H1 (cell line): ENCODE measurements at regions not wholly inside any gene's neighbourhood (a gene's known extent, or its start where the extent isn't known, plus 50 kb on each side); places are given as distances from the start of the nearest gene placed in this dataset.

Experiments used
- CTCF ChIA-PET: fragments of 300-600 bp; sonication (Branson Sonifier 250); formaldehyde crosslinking; loops from one replicate; lab custom pipeline; 2021; ENCODE audit not compliant: partially characterized antibody; lab: Charles Lee
- POLR2A ChIA-PET: fragments of 300-600 bp; sonication (Branson Sonifier 250); formaldehyde crosslinking; loops from one replicate; lab custom pipeline; 2021; ENCODE audit warnings: inconsistent platforms; ENCODE audit not compliant: partially characterized antibody; lab: Charles Lee
- DNase-seq, 2 experiments: peaks; one replicate each; pipeline versions ENCODE4 v3.0.0 to v3.0.0-alpha.2; 2010 to 2022; ENCODE audit warnings: low spot score in 2 of 2, low read depth in 1 of 2, mixed read lengths in 1 of 2
- FAIRE-seq: peaks from 2 replicates; lab custom pipeline; 2011; peaks lifted over from hg19 to GRCh38; lab: Jason Lieb, UNC
- H2AFZ ChIP-seq: 2 replicates; pipeline ENCODE4 v1.8.1; 2012; ENCODE audit warnings: low read length, inconsistent platforms
- H2AK5ac ChIP-seq: 2 replicates; pipeline ENCODE4 v1.6.1; 2013; ENCODE audit warnings: low read depth, low read length
- H2BK120ac ChIP-seq: replicated peaks from 2 replicates; pipeline ENCODE3; 2013; ENCODE audit warnings: low read depth, low read length, inconsistent platforms
- H2BK12ac ChIP-seq: 2 replicates; pipeline ENCODE4 v1.6.1; 2013; ENCODE audit warnings: low read depth, low read length
- H2BK15ac ChIP-seq: 2 replicates; pipeline ENCODE4 v1.6.1; 2013; ENCODE audit warnings: low read length
- H2BK20ac ChIP-seq: 2 replicates; pipeline ENCODE4 v1.6.1; 2013; ENCODE audit warnings: low read length
- H2BK5ac ChIP-seq: 2 replicates; pipeline ENCODE4 v1.6.1; 2013; ENCODE audit warnings: low read depth, low read length
- H3K14ac ChIP-seq: 2 replicates; pipeline ENCODE4 v1.6.1; 2013; ENCODE audit warnings: inconsistent platforms; ENCODE audit not compliant: insufficient read length
- H3K18ac ChIP-seq: 2 replicates; pipeline ENCODE4 v1.6.1; 2013; ENCODE audit warnings: low read length; ENCODE audit errors: extremely low read depth
- H3K23ac ChIP-seq: 2 replicates; pipeline ENCODE4 v1.6.1; 2013; ENCODE audit warnings: inconsistent platforms; ENCODE audit not compliant: insufficient read length
- H3K23me2 ChIP-seq: 2 replicates; pipeline ENCODE4 v1.6.1; 2013; ENCODE audit warnings: low read depth, low read length
- H3K27ac ChIP-seq: 2 replicates; pipeline ENCODE4 v1.6.1; 2011; ENCODE audit warnings: low read depth, low read length, inconsistent platforms
- H3K27me3 ChIP-seq, 4 experiments: replicated peaks in 1 of 4; 1 replicate in 1 of 4; 2 replicates in 3 of 4; pipeline versions ENCODE4 v1.6.1 to v1.8.1; 2011 to 2013; ENCODE audit warnings: low read length in 3 of 4, mild to moderate bottlenecking in 3 of 4, inconsistent platforms in 2 of 4, mixed read lengths in 2 of 4, moderate library complexity in 1 of 4; ENCODE audit not compliant: control insufficient read depth in 3 of 4, insufficient read depth in 3 of 4; ENCODE audit errors: extremely low read depth in 1 of 4
- H3K36me3 ChIP-seq, 4 experiments: 2 replicates each; pipeline versions ENCODE4 v1.6.1 to v1.8.1; 2011 to 2013; ENCODE audit warnings: mild to moderate bottlenecking in 4 of 4, low read length in 3 of 4, moderate library complexity in 2 of 4, control low read depth in 1 of 4, inconsistent platforms in 1 of 4; ENCODE audit not compliant: insufficient read depth in 4 of 4, control insufficient read depth in 2 of 4
- H3K4ac ChIP-seq: replicated peaks from 2 replicates; pipeline ENCODE3; 2013; ENCODE audit warnings: low read length, low read depth, mixed read lengths, inconsistent platforms; ENCODE audit not compliant: insufficient read length
- H3K4me1 ChIP-seq, 4 experiments: replicated peaks in 1 of 4; 1 replicate in 1 of 4; 2 replicates in 3 of 4; pipeline versions ENCODE4 v1.6.1 to v1.8.1; 2011 to 2013; ENCODE audit warnings: low read length in 3 of 4, inconsistent platforms in 2 of 4, mixed read lengths in 1 of 4; ENCODE audit not compliant: insufficient read depth in 4 of 4, control insufficient read depth in 3 of 4
- H3K4me2 ChIP-seq, 2 experiments: 2 replicates each; pipeline versions ENCODE4 v1.6.1 to v1.8.1; 2011 to 2013; ENCODE audit warnings: low read depth in 2 of 2, low read length in 2 of 2, control low read depth in 1 of 2, inconsistent platforms in 1 of 2, mild to moderate bottlenecking in 1 of 2; ENCODE audit not compliant: insufficient read depth in 1 of 2
- H3K4me3 ChIP-seq, 4 experiments: fragments of 200-600, 300-600 bp in 1 of 4; sonication (generic), shearing (Covaris generic), sonication (Bioruptor Twin) in 1 of 4; 2 replicates each; pipeline versions ENCODE4 v1.5.1 to v1.8.1; 2011 to 2016; ENCODE audit warnings: low read length in 4 of 4, low read depth in 3 of 4, control low read depth in 2 of 4, inconsistent platforms in 2 of 4, mild to moderate bottlenecking in 2 of 4, mixed read lengths in 1 of 4, moderate library complexity in 1 of 4; ENCODE audit not compliant: insufficient read depth in 2 of 4; ENCODE audit errors: extremely low read depth in 1 of 4
- H3K56ac ChIP-seq: replicated peaks from 2 replicates; pipeline ENCODE3; 2013; ENCODE audit warnings: low read depth, mild to moderate bottlenecking, mixed read lengths, low read length, inconsistent platforms; ENCODE audit not compliant: insufficient read length
- H3K79me1 ChIP-seq: 2 replicates; pipeline ENCODE4 v1.6.1; 2013; ENCODE audit warnings: low read depth, low read length, control low read depth
- H3K79me2 ChIP-seq, 2 experiments: 2 replicates each; pipeline versions ENCODE4 v1.6.1 to v1.8.1; 2012 to 2013; ENCODE audit warnings: low read length in 2 of 2, mild to moderate bottlenecking in 2 of 2, inconsistent platforms in 1 of 2; ENCODE audit not compliant: insufficient read depth in 2 of 2, control insufficient read depth in 1 of 2
- H3K9ac ChIP-seq, 4 experiments: replicated peaks in 1 of 4; 1 replicate in 1 of 4; 2 replicates in 3 of 4; pipeline versions ENCODE4 v1.6.1 to v1.8.1; 2011 to 2013; ENCODE audit warnings: low read depth in 3 of 4, low read length in 3 of 4, control low read depth in 2 of 4, mild to moderate bottlenecking in 2 of 4, moderate library complexity in 2 of 4, inconsistent platforms in 1 of 4; ENCODE audit errors: extremely low read depth in 1 of 4
- H3K9me3 ChIP-seq, 2 experiments: 2 replicates each; pipeline versions ENCODE4 v1.6.1 to v1.8.1; 2012 to 2013; ENCODE audit warnings: mild to moderate bottlenecking in 2 of 2, moderate library complexity in 2 of 2, control low read depth in 1 of 2, inconsistent platforms in 1 of 2, low read depth in 1 of 2, low read length in 1 of 2, mixed read lengths in 1 of 2; ENCODE audit not compliant: insufficient read depth in 2 of 2
- H4K20me1 ChIP-seq, 2 experiments: replicated peaks in 1 of 2; 2 replicates each; pipeline versions ENCODE3 to v1.8.1; 2011 to 2013; ENCODE audit warnings: inconsistent platforms in 2 of 2, low read length in 2 of 2, mild to moderate bottlenecking in 1 of 2; ENCODE audit not compliant: insufficient read depth in 2 of 2, control insufficient read depth in 1 of 2
- H4K5ac ChIP-seq: 2 replicates; pipeline ENCODE4 v1.6.1; 2013; ENCODE audit warnings: low read length, low read depth, mixed read lengths, inconsistent platforms; ENCODE audit not compliant: insufficient read length
- H4K8ac ChIP-seq: 2 replicates; pipeline ENCODE4 v1.8.0; 2013; ENCODE audit warnings: mild to moderate bottlenecking, moderate library complexity, low read length, inconsistent platforms; ENCODE audit not compliant: insufficient read depth; ENCODE audit errors: extremely low read depth
- H4K91ac ChIP-seq: replicated peaks from 2 replicates; pipeline ENCODE3; 2013; ENCODE audit warnings: low read length, mixed read lengths, inconsistent platforms; ENCODE audit not compliant: insufficient read length
- JUND ChIP-seq: IDR thresholded peaks from 2 replicates; pipeline ENCODE4 v1.6.1; 2011; ENCODE audit warnings: mild to moderate bottlenecking, improper control_type of control experiment, low read length
- KDM5A ChIP-seq: fragments of 200-600 bp; IDR thresholded peaks from 2 replicates; pipeline ENCODE4 v1.7.1; 2012; ENCODE audit warnings: mild to moderate bottlenecking, low read length, inconsistent platforms, mixed read lengths
- MAFK ChIP-seq: IDR thresholded peaks from 2 replicates; pipeline ENCODE4 v1.6.1; 2012; ENCODE audit warnings: low read depth, mild to moderate bottlenecking, improper control_type of control experiment, low read length
- POU5F1 ChIP-seq: IDR thresholded peaks from 2 replicates; pipeline ENCODE4 v1.6.1; 2011; ENCODE audit warnings: low read depth, mild to moderate bottlenecking, low read length, moderate library complexity
- RAD21 ChIP-seq, 2 experiments: IDR thresholded peaks in 1 of 2; conservative IDR thresholded peaks in 1 of 2; 2 replicates each; pipeline ENCODE4 v1.6.1; 2011; ENCODE audit warnings: low read depth in 2 of 2, low read length in 2 of 2, improper control_type of control experiment in 1 of 2, inconsistent platforms in 1 of 2, mild to moderate bottlenecking in 1 of 2, moderate library complexity in 1 of 2
- WGBS, 2 experiments: shearing (Covaris generic) in 1 of 2; methylation state at CpG; one replicate each; pipeline versions ENCODE4 v1.1.6 to v1.1.7; 2013 to 2015; ENCODE audit warnings: low lambda C conversion rate in 2 of 2, mixed read lengths in 2 of 2, inconsistent platforms in 1 of 2, low coverage in 1 of 2, missing lambda C conversion rate in 1 of 2; ENCODE audit not compliant: insufficient replicate concordance in 2 of 2, insufficient coverage in 1 of 2, insufficient read length in 1 of 2; ENCODE audit errors: extremely low coverage in 1 of 2, missing lambda C conversion rate in 1 of 2; 5-methylcytosine and 5-hydroxymethylcytosine counted together

GRCh38 chr1:229094476-229095311 is 176.2 kb upstream of the RAB4A start:
- WGBS, 2 experiments: 90% methylated on average over 13 of the region's 13 CpGs; no CpG with 5 or more reads in 1 of the 2 experiments
- H4K91ac ChIP-seq: peak overlapping the region; percentile 99
- H3K9me3 ChIP-seq: peaks cover 0 to 7% of the 10 kb centered on the region in 2 experiments
- H3K36me3 ChIP-seq: no peaks in the 10 kb centered on the region
- peak overlapping the region; percentile 95 for H2AK5ac ChIP-seq
- H3K56ac ChIP-seq: peak overlapping the region; percentile 8
- no peaks in the 10 kb centered on the region for H3K79me2 ChIP-seq
- peaks cover 3% of the 10 kb centered on the region for H3K23me2 ChIP-seq
- peak overlapping the region; percentile 74; the same call in 1 of the 2 replicates for H3K27ac ChIP-seq
- no peak overlapping the region; the same call in 1 of the 2 replicates for H4K8ac ChIP-seq
- FAIRE-seq: no peak
- H3K79me1 ChIP-seq: no peaks in the 10 kb centered on the region
- H3K9ac ChIP-seq: peak overlapping the region in 2 of 4 experiments; percentile 20 to 36; a peak in 2 of 7 replicates
- H3K14ac ChIP-seq: no peak overlapping the region
- H4K20me1 ChIP-seq: no peaks in the 10 kb centered on the region
- H2BK5ac ChIP-seq: peak overlapping the region; percentile 99
- H3K4me1 ChIP-seq: peaks cover 23 to 36% (median 31%) of the 10 kb centered on the region in 4 experiments
- H3K4ac ChIP-seq: peak overlapping the region; percentile 71
- peak overlapping the region; percentile 100 for H2BK20ac ChIP-seq
- H3K18ac ChIP-seq: peak overlapping the region; percentile 95
- peak overlapping the region; percentile 88 for H4K5ac ChIP-seq
- H2BK15ac ChIP-seq: no peak overlapping the region
- ChIA-PET POLR2A (interaction anchor here (1.0 to 1.8 kb wide), 3 partner anchors 11 to 134 kb away, joined by 3 to 7 read pairs (median 5); no protein-coding TSS in a partner anchor), CTCF (interaction anchor here (0.6 to 1.4 kb wide), 7 partner anchors 14 to 430 kb away, joined by 3 to 4 read pairs (median 3); no protein-coding TSS in a partner anchor)
- TF ChIP-seq POU5F1 (no peak), KDM5A (no peak), MAFK (no peak), RAD21 (IDR thresholded peaks at IDR 0.05 in 1 of 2, conservative IDR thresholded peaks at IDR 0.05 in 1 of 2; ENCODE audit: low read depth in 2 of 2, low read length in 2 of 2) (no peak), JUND (peak; percentile 53; the same call in 1 of the 2 replicates)
- H2BK120ac ChIP-seq: peak overlapping the region; percentile 93
- H3K4me2 ChIP-seq: peak overlapping the region in 1 of 2 experiments; percentile 53; a peak in 2 of 4 replicates
- H3K27me3 ChIP-seq: no peaks in the 10 kb centered on the region
- peak overlapping the region; percentile 96; the same call in 1 of the 2 replicates for H2BK12ac ChIP-seq
- no peak overlapping the region for H3K23ac ChIP-seq
- peak overlapping the region in 1 of 4 experiments; percentile 41; a peak in 1 of 8 replicates for H3K4me3 ChIP-seq
- DNase-seq: no peak
- no peak overlapping the region for H2AFZ ChIP-seq
